Activated CD4-positive, alpha-beta memory T cell treated with anti-CD3 and anti-CD28 coated beads, Interleukin-2, amount 10 ng/mL, durations not matched to agents 7 days and 5 days (primary cell): ENCODE measurements at regions not wholly inside any gene's neighbourhood (a gene's known extent, or its start where the extent isn't known, plus 50 kb on each side); places are given as distances from the start of the nearest gene placed in this dataset.

ENCODE experiments used
- CTCF ChIA-PET: fragments of 350-600 bp; sonication (Branson Sonifier 250); formaldehyde crosslinking; loops from one replicate; lab custom pipeline; 2021; ENCODE audit warnings: antibody characterized with exemption, inconsistent platforms; lab: Charles Lee
- POLR2A ChIA-PET: fragments of 350-600 bp; sonication (Branson Sonifier 250); formaldehyde crosslinking; loops from one replicate; lab custom pipeline; 2021; ENCODE audit warnings: antibody characterized with exemption; lab: Charles Lee
- DNase-seq: peaks from one replicate; pipeline ENCODE4 v3.0.0-alpha.2; 2020
- H3K27ac Mint-ChIP-seq: one replicate; pipeline ENCODE4 v1.8.0; 2021; ENCODE audit warnings: mild to moderate bottlenecking, mixed read lengths
- H3K27me3 Mint-ChIP-seq: one replicate; pipeline ENCODE4 v1.8.0; 2021; ENCODE audit warnings: mixed read lengths
- H3K36me3 Mint-ChIP-seq: one replicate; pipeline ENCODE4 v1.8.0; 2021; ENCODE audit warnings: low read depth, mixed read lengths
- H3K4me1 Mint-ChIP-seq: one replicate; pipeline ENCODE4 v1.8.0; 2021; ENCODE audit warnings: mixed read lengths
- H3K4me3 Mint-ChIP-seq: one replicate; pipeline ENCODE4 v1.8.0; 2021; ENCODE audit warnings: mild to moderate bottlenecking, mixed read lengths
- H3K9me3 Mint-ChIP-seq: one replicate; pipeline ENCODE4 v1.8.0; 2021; ENCODE audit warnings: mixed read lengths

DNA sequence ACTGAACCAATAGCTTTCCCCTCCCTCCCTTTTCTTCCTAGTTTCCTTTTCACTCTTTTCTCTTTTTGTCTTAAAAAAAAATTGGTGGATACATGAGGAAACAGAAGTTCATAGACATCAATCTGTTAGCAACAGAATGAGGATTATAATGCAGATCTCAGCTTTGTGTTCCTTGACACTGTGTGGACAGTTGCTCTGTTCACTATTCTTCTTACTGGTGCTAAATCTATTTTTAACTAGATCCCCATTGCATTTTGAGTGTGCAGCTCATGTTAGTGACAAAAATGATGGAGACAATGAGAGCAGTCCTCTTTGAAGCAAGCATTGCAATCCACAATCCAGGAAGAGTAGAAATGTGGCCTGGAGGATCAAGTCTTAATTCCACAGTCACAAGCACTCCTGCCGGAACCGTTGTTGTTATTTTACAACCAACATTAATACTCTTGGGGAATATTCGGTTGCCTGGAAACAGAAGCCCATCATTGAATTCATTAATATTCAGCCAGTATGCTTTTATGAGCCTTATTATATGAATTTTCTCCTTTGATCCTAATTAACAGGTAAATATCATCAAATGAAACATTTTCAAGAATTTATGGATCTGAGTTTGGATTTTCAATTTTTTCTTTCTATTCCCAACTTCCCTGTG, 1016.8 kb downstream of the NTRK3 start:
- Mint-ChIP-seq H3K4me1 (no peaks in the 10 kb centered on the region), H3K27ac (no peak overlapping the region), H3K27me3 (no peaks in the 10 kb centered on the region), H3K9me3 (peaks cover 3% of the 10 kb centered on the region), H3K4me3 (no peak overlapping the region), H3K36me3 (no peaks in the 10 kb centered on the region)
- CTCF ChIA-PET = no interaction called here
- DNase-seq = no peak
- POLR2A ChIA-PET = no interaction called here

- Mint-ChIP-seq H3K27me3 (no peaks in the 10 kb centered on the region), H3K4me3 (no peak overlapping the region), H3K4me1 (no peaks in the 10 kb centered on the region), H3K9me3 (peaks cover 3% of the 10 kb centered on the region), H3K36me3 (no peaks in the 10 kb centered on the region), H3K27ac (no peak overlapping the region)
- ChIA-PET CTCF (no interaction called here), POLR2A (no interaction called here)
- DNase-seq = no peak
Measured at GRCh38 chr15:87238451-87239068, 1018.0 kb downstream of the NTRK3 start.

GRCh38 chr15:87228460-87228859, 1028.1 kb downstream of the NTRK3 start:
- Mint-ChIP-seq H3K4me1 (no peaks in the 10 kb centered on the region), H3K36me3 (no peaks in the 10 kb centered on the region), H3K27me3 (no peaks in the 10 kb centered on the region), H3K9me3 (peaks cover 3% of the 10 kb centered on the region), H3K4me3 (no peak overlapping the region), H3K27ac (no peak overlapping the region)
- CTCF ChIA-PET = no interaction called here
- DNase-seq = no peak
- POLR2A ChIA-PET = no interaction called here

DNA sequence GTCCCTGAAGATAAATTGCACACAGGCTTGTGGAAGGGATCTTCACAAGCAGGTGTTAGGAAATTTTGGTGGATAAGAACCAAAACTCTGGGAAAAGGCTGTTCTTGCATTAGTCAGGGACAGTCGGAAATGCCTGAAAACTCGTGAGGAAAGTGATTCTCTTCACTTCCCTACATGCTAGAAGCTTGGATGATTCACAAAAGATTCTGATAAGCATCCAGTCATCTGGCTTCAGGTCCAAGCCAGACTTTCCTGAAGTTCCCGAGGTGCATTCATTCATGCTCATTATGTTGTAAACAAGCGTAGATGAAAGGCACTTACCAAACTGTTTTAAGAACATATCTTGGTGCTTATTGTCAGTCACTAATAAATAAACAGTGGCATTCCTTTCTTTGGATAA, 1028.7 kb downstream of the NTRK3 start:
- Mint-ChIP-seq H3K9me3 (peaks cover 3% of the 10 kb centered on the region), H3K4me1 (no peaks in the 10 kb centered on the region), H3K27me3 (no peaks in the 10 kb centered on the region), H3K36me3 (no peaks in the 10 kb centered on the region), H3K27ac (no peak overlapping the region), H3K4me3 (no peak overlapping the region)
- CTCF ChIA-PET = no interaction called here
- DNase-seq = no peak
- POLR2A ChIA-PET = no interaction called here

- Mint-ChIP-seq H3K27me3 (no peaks in the 10 kb centered on the region), H3K36me3 (no peaks in the 10 kb centered on the region), H3K27ac (no peak overlapping the region), H3K4me3 (no peak overlapping the region), H3K4me1 (no peaks in the 10 kb centered on the region), H3K9me3 (peaks cover 6% of the 10 kb centered on the region)
- CTCF ChIA-PET = no interaction called here
- POLR2A ChIA-PET = no interaction called here
- DNase-seq = no peak
Measured at GRCh38 chr15:87225436-87225835, 1031.1 kb downstream of the NTRK3 start.

DNA sequence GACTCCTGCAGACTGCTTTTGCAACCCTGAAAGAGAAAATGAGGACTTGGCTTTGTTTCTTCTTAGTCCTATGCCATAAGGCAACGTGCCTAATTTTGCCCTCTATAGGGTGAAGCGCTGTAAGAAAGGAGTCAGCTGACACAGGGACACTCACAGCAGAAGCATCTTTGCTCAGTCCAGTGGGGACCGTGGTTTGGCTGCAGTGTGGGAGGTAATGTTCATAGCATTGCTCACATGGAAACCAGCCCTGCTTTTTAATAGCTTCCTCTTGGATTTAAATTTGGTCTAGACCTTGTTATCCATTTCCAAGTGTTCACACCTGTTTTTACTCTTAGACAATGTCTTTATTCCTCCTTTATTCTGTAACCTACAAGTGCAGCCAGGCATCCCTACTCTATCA, 1032.1 kb downstream of the NTRK3 start:
- ChIA-PET POLR2A (no interaction called here), CTCF (no interaction called here)
- H3K4me1 Mint-ChIP-seq = no peaks in the 10 kb centered on the region
- H3K36me3 Mint-ChIP-seq = no peaks in the 10 kb centered on the region
- peaks cover 6% of the 10 kb centered on the region for H3K9me3 Mint-ChIP-seq
- H3K27ac Mint-ChIP-seq = no peak overlapping the region
- H3K4me3 Mint-ChIP-seq = no peak overlapping the region
- no peak for DNase-seq
- no peaks in the 10 kb centered on the region for H3K27me3 Mint-ChIP-seq

DNA sequence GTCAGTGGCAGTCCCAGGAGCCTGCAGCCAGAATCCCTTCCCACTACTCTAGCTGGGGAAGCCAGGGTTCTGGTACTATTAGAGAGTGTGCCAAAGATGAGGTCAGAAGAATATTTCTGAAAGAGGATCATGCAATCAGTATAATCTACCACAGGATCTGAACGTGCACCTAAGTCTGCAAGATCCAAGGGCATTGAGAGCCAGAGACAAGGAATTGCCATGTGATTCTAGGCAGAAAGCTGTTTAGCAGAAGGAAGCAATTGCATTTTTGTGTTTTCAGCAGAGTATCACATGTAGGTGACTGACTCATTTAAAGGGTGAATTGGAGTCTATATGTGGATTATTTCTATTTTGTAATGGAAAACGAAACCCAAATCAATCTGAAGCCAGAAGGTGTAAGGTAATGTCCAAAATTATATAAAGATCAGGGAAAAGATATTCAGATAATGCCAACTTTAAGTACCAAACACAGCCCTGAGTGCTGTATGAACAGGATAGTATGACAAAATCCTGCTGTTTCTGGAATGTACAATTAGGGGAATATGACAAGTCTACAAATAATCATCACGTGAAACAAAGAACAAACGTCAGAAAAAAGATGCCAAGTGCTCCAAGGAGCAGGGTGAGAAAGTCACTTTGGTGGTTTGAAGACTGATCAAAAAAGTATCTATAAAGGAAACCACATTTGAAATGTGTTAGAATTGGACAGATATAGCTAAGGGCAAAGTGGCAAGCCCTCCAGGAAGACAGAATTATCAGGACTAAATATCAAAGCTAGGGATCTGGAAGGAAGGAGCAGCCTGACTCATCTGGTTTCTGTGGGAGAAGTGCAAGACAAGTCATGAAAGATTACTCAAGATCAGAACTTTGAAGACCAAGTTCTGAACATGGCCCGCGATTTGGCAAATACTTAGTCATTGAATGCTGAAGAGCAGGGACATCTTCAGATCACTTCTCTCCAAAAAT, 1036.6 kb downstream of the NTRK3 start:
- POLR2A ChIA-PET = no interaction called here
- CTCF ChIA-PET = no interaction called here

DNA sequence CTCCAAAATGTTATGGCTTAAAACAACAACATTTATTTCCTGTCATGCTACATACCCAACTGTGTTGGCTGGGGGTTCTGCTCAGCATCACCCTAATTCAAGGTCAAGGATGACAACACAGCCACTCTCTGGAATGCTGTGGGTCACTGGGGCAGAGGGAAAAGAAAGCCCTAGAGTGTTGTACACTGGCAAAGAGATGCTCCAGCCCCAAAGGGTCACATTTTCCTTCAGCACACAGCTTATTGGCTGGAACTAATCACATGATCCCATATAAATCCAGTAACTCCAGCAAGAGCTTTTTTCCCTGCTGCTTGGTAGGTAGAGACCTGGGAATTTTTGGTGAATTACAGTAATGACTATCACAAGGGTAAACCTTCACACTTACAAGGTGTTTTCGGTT, 1041.4 kb downstream of the NTRK3 start:
- no peaks in the 10 kb centered on the region for H3K27me3 Mint-ChIP-seq
- no peaks in the 10 kb centered on the region for H3K36me3 Mint-ChIP-seq
- POLR2A ChIA-PET = interaction anchor here (0.5 kb wide), 1 partner anchor 603 kb away, joined by 3 read pairs; no protein-coding TSS in a partner anchor
- H3K4me3 Mint-ChIP-seq = no peak overlapping the region
- H3K9me3 Mint-ChIP-seq = no peaks in the 10 kb centered on the region
- CTCF ChIA-PET = no interaction called here
- no peaks in the 10 kb centered on the region for H3K4me1 Mint-ChIP-seq
- DNase-seq = no peak
- no peak overlapping the region for H3K27ac Mint-ChIP-seq

More for the DNA sequence above, 1036.6 kb downstream of the NTRK3 start:
- Mint-ChIP-seq H3K27ac (no peak overlapping the region), H3K27me3 (no peaks in the 10 kb centered on the region), H3K9me3 (peaks cover 3% of the 10 kb centered on the region), H3K4me1 (no peaks in the 10 kb centered on the region), H3K36me3 (no peaks in the 10 kb centered on the region), H3K4me3 (no peak overlapping the region)
- no peak for DNase-seq

DNA sequence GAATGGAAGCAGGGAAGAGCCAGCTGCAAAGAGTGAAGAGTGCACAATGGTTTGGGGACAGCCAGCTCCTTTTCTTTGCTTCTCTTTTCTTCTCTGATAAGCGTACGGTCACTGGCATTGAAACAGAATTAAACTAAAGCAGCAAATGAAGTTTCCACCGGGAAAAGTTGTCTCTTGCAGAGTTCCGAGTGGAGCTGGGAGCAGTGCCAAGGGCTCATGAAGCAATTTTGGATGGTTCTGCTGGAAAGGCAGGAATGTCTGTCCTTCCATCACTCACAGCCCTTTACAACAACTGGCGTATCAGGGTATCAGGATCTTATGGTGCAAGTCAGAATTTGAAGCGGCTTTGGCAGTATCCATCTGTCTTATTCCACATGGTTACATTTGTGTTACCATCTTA, 1042.9 kb downstream of the NTRK3 start:
- CTCF ChIA-PET = no interaction called here
- H3K27ac Mint-ChIP-seq = no peak overlapping the region
- H3K27me3 Mint-ChIP-seq = no peaks in the 10 kb centered on the region
- no peaks in the 10 kb centered on the region for H3K9me3 Mint-ChIP-seq
- no peak overlapping the region for H3K4me3 Mint-ChIP-seq
- H3K36me3 Mint-ChIP-seq = no peaks in the 10 kb centered on the region
- no peak for DNase-seq
- no peaks in the 10 kb centered on the region for H3K4me1 Mint-ChIP-seq
- POLR2A ChIA-PET = no interaction called here

- Mint-ChIP-seq H3K9me3 (no peaks in the 10 kb centered on the region), H3K27ac (no peak overlapping the region), H3K4me3 (no peak overlapping the region), H3K4me1 (no peaks in the 10 kb centered on the region), H3K36me3 (no peaks in the 10 kb centered on the region), H3K27me3 (no peaks in the 10 kb centered on the region)
- ChIA-PET POLR2A (no interaction called here), CTCF (no interaction called here)
- no peak for DNase-seq
Measured at GRCh38 chr15:87212041-87212440, 1044.5 kb downstream of the NTRK3 start.

- Mint-ChIP-seq H3K9me3 (no peaks in the 10 kb centered on the region), H3K27me3 (no peaks in the 10 kb centered on the region), H3K27ac (no peak overlapping the region), H3K4me3 (no peak overlapping the region), H3K4me1 (no peaks in the 10 kb centered on the region), H3K36me3 (no peaks in the 10 kb centered on the region)
- CTCF ChIA-PET = no interaction called here
- POLR2A ChIA-PET = no interaction called here
- DNase-seq = no peak
Measured at GRCh38 chr15:87211547-87211946, 1045.0 kb downstream of the NTRK3 start.

DNA sequence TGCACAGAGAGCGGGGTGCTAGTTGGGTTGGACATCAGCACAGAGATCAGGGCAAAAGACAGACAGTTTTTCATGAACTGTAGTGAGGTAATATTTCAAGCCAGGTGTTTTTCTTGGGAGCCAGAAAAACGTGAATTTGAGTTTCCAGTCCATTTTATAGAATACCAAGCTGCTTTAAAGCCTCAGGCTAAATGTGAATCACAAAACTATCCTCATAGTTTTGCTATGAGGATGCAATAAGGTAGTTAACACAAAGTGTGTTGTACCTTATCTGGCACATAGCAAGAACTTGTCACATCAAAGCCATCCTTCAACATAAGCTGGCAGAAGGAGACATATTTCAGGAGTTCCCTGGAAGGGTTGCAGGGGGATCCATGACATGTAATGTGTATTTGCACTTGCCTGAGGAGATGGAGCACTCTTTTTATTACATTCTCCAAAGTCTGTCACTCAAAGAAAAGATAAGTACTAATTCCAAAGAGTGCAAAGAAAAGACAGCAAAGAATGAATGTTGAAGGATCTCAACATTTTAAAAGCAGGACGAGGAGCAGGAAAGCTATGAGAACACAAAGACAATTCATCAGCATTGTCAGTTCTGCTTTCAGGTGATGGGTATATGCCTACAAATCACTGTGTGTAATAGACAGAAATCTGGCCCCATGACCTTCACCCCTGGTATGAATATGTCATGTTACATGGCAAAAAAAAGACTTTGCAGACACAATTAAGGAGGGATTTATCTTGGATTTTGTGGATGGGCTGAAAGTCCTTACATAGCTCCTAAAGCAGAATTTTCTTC, 1046.4 kb downstream of the NTRK3 start:
- Mint-ChIP-seq H3K4me3 (no peak overlapping the region), H3K27ac (no peak overlapping the region), H3K4me1 (no peaks in the 10 kb centered on the region), H3K36me3 (no peaks in the 10 kb centered on the region), H3K27me3 (no peaks in the 10 kb centered on the region), H3K9me3 (no peaks in the 10 kb centered on the region)
- ChIA-PET POLR2A (no interaction called here), CTCF (no interaction called here)
- DNase-seq = no peak
